MM.1S (cell line): ENCODE measurements at regions not wholly inside any gene's neighbourhood (a gene's known extent, or its start where the extent isn't known, plus 50 kb on each side); places are given as distances from the start of the nearest gene placed in this dataset.

Experiments
- EZH2 ChIP-seq: fragments of 300-600 bp; sonication (generic); optimal IDR thresholded peaks from 2 replicates; pipeline ENCODE3; 2017; ENCODE audit warnings: low read depth, mild to moderate bottlenecking, antibody characterized with exemption, low read length, mixed read lengths
- EZH2phosphoT487 ChIP-seq: fragments of 300-600 bp; sonication (generic); IDR thresholded peaks from 2 replicates; pipeline ENCODE4 v1.6.1; 2018; ENCODE audit warnings: antibody characterized with exemption, low read length
- TF ChIP-seq, protein P1 (sequence below): fragments of 300-600 bp; sonication (generic); IDR thresholded peaks from 2 replicates; pipeline ENCODE4 v1.5.1; 2016; ENCODE audit warnings: antibody characterized with exemption, low read length, mixed read lengths

DNA sequence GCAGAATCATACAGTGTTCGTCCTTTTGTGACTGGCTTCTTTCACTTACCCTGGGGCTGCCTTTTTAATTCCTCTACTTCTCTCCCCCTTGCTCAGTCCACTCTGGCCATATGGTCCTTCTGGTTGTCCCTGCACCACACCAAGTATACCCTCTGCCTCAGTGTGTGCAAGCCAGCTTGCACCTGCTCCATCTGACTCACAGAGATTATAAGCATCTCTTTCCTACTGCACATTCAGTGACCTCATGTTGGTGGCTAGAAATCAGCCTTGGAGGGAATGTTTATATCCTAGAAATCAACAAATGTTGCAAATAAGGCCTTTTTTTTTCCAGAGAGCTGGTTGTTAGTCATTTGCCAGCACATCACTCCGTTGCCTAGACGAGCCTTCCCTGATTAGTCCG is 67.5 kb upstream of the C10orf90 start:
- TF ChIP-seq, protein P1, sequence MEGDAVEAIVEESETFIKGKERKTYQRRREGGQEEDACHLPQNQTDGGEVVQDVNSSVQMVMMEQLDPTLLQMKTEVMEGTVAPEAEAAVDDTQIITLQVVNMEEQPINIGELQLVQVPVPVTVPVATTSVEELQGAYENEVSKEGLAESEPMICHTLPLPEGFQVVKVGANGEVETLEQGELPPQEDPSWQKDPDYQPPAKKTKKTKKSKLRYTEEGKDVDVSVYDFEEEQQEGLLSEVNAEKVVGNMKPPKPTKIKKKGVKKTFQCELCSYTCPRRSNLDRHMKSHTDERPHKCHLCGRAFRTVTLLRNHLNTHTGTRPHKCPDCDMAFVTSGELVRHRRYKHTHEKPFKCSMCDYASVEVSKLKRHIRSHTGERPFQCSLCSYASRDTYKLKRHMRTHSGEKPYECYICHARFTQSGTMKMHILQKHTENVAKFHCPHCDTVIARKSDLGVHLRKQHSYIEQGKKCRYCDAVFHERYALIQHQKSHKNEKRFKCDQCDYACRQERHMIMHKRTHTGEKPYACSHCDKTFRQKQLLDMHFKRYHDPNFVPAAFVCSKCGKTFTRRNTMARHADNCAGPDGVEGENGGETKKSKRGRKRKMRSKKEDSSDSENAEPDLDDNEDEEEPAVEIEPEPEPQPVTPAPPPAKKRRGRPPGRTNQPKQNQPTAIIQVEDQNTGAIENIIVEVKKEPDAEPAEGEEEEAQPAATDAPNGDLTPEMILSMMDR, result no peak
- TF ChIP-seq EZH2 (no peak), EZH2phosphoT487 (no peak)
